Left lobe of liver (tissue), 2 donors: ENCODE measurements at regions not wholly inside any gene's neighbourhood (a gene's known extent, or its start where the extent isn't known, plus 50 kb on each side); places are given as distances from the start of the nearest gene placed in this dataset.

Source experiments
- ATAC-seq: fragments of 200-7000 bp; cut with Tn5 transposase; one replicate; pipeline ENCODE4 v1.9.1; 2020; ENCODE audit warnings: mild to moderate bottlenecking, moderate library complexity
- DNase-seq: peaks from one replicate; pipeline ENCODE4 v3.0.0-alpha.2; 2020; ENCODE audit warnings: low spot score
- donor health status: DM: no; HTN: no; CAD: no; lungs with moderate emphysema.
- donor health status: DM: no; HTN: yes; CAD: no.

- ATAC-seq, result no peak
- DNase-seq, result no peak
Observed at GRCh38 chr14:98014851-98015615, 1217.9 kb downstream of the VRK1 start.

GRCh38 chr14:98015921-98016320 lies 1218.7 kb downstream of the VRK1 start:
- DNase-seq (no peak), ATAC-seq (no peak)

- DNase-seq, result no peak
- no peak for ATAC-seq
Observed at GRCh38 chr14:98018628-98019027, 1221.4 kb downstream of the VRK1 start.

- DNase-seq (no peak), ATAC-seq (no peak)
Observed at GRCh38 chr14:98022541-98023520, 1225.6 kb downstream of the VRK1 start.

- DNase-seq (no peak), ATAC-seq (no peak)
Observed at GRCh38 chr14:98028162-98028561, 1231.0 kb downstream of the VRK1 start.

GRCh38 chr14:98035396-98035795 lies 1236.6 kb downstream of the BCL11B start:
- DNase-seq (no peak), ATAC-seq (no peak)

- no peak for ATAC-seq
- no peak for DNase-seq
Observed at GRCh38 chr14:98037831-98038230, 1234.2 kb downstream of the BCL11B start.

GRCh38 chr14:98056946-98057345 lies 1215.1 kb downstream of the BCL11B start:
- DNase-seq (no peak), ATAC-seq (no peak)

- DNase-seq (no peak), ATAC-seq (no peak)
Observed at GRCh38 chr14:98059106-98059505, 1212.9 kb downstream of the BCL11B start.

- DNase-seq, result no peak
- ATAC-seq, result no peak
Observed at GRCh38 chr14:98062083-98062482, 1209.9 kb downstream of the BCL11B start.

GRCh38 chr14:98069712-98070171 lies 1202.3 kb downstream of the BCL11B start:
- ATAC-seq (no peak), DNase-seq (no peak)

GRCh38 chr14:98070536-98070935 lies 1201.5 kb downstream of the BCL11B start:
- ATAC-seq (no peak), DNase-seq (no peak)

- ATAC-seq, result no peak
Observed at GRCh38 chr14:98074111-98074510, 1197.9 kb downstream of the BCL11B start.

GRCh38 chr14:98077176-98077575 lies 1194.8 kb downstream of the BCL11B start:
- DNase-seq (no peak), ATAC-seq (no peak)

More at GRCh38 chr14:98074111-98074510, 1197.9 kb downstream of the BCL11B start:
- DNase-seq, result no peak

GRCh38 chr14:98082833-98083232 lies 1189.2 kb downstream of the BCL11B start:
- DNase-seq, result no peak
- no peak for ATAC-seq

GRCh38 chr14:98085751-98086150 lies 1186.2 kb downstream of the BCL11B start:
- DNase-seq, result no peak
- no peak for ATAC-seq

- no peak for ATAC-seq
- no peak for DNase-seq
Observed at GRCh38 chr14:98093111-98093510, 1178.9 kb downstream of the BCL11B start.

GRCh38 chr14:98099527-98099926 lies 1172.5 kb downstream of the BCL11B start:
- ATAC-seq (no peak), DNase-seq (no peak)

- DNase-seq (no peak), ATAC-seq (no peak)
Observed at GRCh38 chr14:98101323-98101722, 1170.7 kb downstream of the BCL11B start.

GRCh38 chr14:98103705-98104104 lies 1168.3 kb downstream of the BCL11B start:
- ATAC-seq (no peak), DNase-seq (no peak)

- ATAC-seq (no peak), DNase-seq (no peak)
Observed at GRCh38 chr14:98109326-98109725, 1162.7 kb downstream of the BCL11B start.
